NCI-H1105 treated with DMSO at 0.1 percent for 48 hours (cell line): ENCODE measurements at regions not wholly inside any gene's neighbourhood (a gene's known extent, or its start where the extent isn't known, plus 50 kb on each side); places are given as distances from the start of the nearest gene placed in this dataset.
"Not testable (repeated sequence)": the region's sequence is repeated elsewhere in the genome, so short reads cannot be mapped to it uniquely, and the experiment has no call there.

Experiments
- DNase-seq: peaks from one replicate; lab custom pipeline; 2025; lab: John Stamatoyannopoulos, UW

- DNase-seq: no peak
Observed at GRCh38 chr17:71713846-71714245, 407.0 kb upstream of the SOX9 start.

GRCh38 chr17:71724339-71724738 lies 396.5 kb upstream of the SOX9 start:
- no peak for DNase-seq

- no peak for DNase-seq
Observed at GRCh38 chr17:71725811-71726210, 395.0 kb upstream of the SOX9 start.

- peak; percentile 46 for DNase-seq
Observed at GRCh38 chr17:71726341-71726740, 394.5 kb upstream of the SOX9 start.

- no peak for DNase-seq
Observed at GRCh38 chr17:71727292-71727691, 393.5 kb upstream of the SOX9 start.

- no peak for DNase-seq
Observed at GRCh38 chr17:71727723-71728122, 393.1 kb upstream of the SOX9 start.

GRCh38 chr17:71730871-71731270 lies 389.9 kb upstream of the SOX9 start:
- no peak for DNase-seq

GRCh38 chr17:71735893-71736292 lies 384.9 kb upstream of the SOX9 start:
- DNase-seq: no peak

GRCh38 chr17:71740866-71741265 lies 380.0 kb upstream of the SOX9 start:
- DNase-seq: no peak

- no peak for DNase-seq
Observed at GRCh38 chr17:71741836-71742235, 379.0 kb upstream of the SOX9 start.

GRCh38 chr17:71748872-71749271 lies 371.9 kb upstream of the SOX9 start:
- no peak for DNase-seq

GRCh38 chr17:71753070-71753469 lies 367.8 kb upstream of the SOX9 start:
- no peak for DNase-seq

GRCh38 chr17:71757156-71757555 lies 363.7 kb upstream of the SOX9 start:
- no peak for DNase-seq

- DNase-seq: no peak
Observed at GRCh38 chr17:71757956-71758355, 362.9 kb upstream of the SOX9 start.

- no peak for DNase-seq
Observed at GRCh38 chr17:71759422-71760060, 361.3 kb upstream of the SOX9 start.

GRCh38 chr17:71760062-71760720 lies 360.6 kb upstream of the SOX9 start:
- DNase-seq: no peak

- no peak for DNase-seq
Observed at GRCh38 chr17:71762526-71762925, 358.3 kb upstream of the SOX9 start.

GRCh38 chr17:71764505-71764904 lies 356.3 kb upstream of the SOX9 start:
- no peak for DNase-seq

- no peak for DNase-seq
Observed at GRCh38 chr17:71765437-71765836, 355.4 kb upstream of the SOX9 start.

GRCh38 chr17:71769850-71770249 lies 351.0 kb upstream of the SOX9 start:
- no peak for DNase-seq

GRCh38 chr17:71777048-71777640 lies 343.7 kb upstream of the SOX9 start:
- DNase-seq: no peak

- DNase-seq: no peak
Observed at GRCh38 chr17:71779482-71779881, 341.3 kb upstream of the SOX9 start.

- no peak for DNase-seq
Observed at GRCh38 chr17:71780596-71780995, 340.2 kb upstream of the SOX9 start.

GRCh38 chr17:71782021-71782420 lies 338.8 kb upstream of the SOX9 start:
- not testable (repeated sequence) for DNase-seq
